ENCODE measurements at regions not wholly inside any gene's neighbourhood (a gene's known extent, or its start where the extent isn't known, plus 50 kb on each side); places are given as distances from the start of the nearest gene placed in this dataset.

- ATAC-seq (no peak), DNase-seq (no peak)
- no peaks in the 10 kb centered on the region for H3K36me3 Mint-ChIP-seq
- Histone ChIP-seq H3K36me3 (ENCODE audit: control insufficient read depth, insufficient read depth, low read length) (no peaks in the 10 kb centered on the region), H3K27ac (ENCODE audit: low read length) (no peak overlapping the region), H3K9me3 (ENCODE audit: control insufficient read depth, insufficient read depth, low read length) (no peaks in the 10 kb centered on the region), H3K4me3 (ENCODE audit: low read length) (no peak overlapping the region), H3K4me1 (ENCODE audit: control insufficient read depth, insufficient read depth, low read length) (no peaks in the 10 kb centered on the region), H3K27me3 (ENCODE audit: control insufficient read depth, insufficient read depth, low read length) (no peaks in the 10 kb centered on the region)
- H3K27me3 Mint-ChIP-seq (ENCODE audit: low read depth in 2 of 2), result peaks cover 3 to 12% of the 10 kb centered on the region in 2 donors
- TF ChIP-seq CTCF (IDR thresholded peaks at IDR 0.05), result no peak
- H3K4me1 Mint-ChIP-seq, result no peaks in the 10 kb centered on the region
- no peak overlapping the region for H3K4me3 Mint-ChIP-seq
- H3K27ac Mint-ChIP-seq, result no peak overlapping the region
- WGBS (ENCODE audit: insufficient coverage), result 77% methylated on average over 3 of the region's 7 CpGs
- intact Hi-C loops (cut with micrococcal nuclease), result no loop called here
- peaks cover 0 to 2% of the 10 kb centered on the region in 2 donors for H3K9me3 Mint-ChIP-seq
Observed at GRCh38 chr11:15883455-15883920, 472.9 kb downstream of the SOX6 start.

GRCh38 chr11:15884141-15884540, 472.2 kb downstream of the SOX6 start:
- intact Hi-C loops (cut with micrococcal nuclease), result no loop called here
- Histone ChIP-seq H3K36me3 (ENCODE audit: control insufficient read depth, insufficient read depth, low read length) (no peaks in the 10 kb centered on the region), H3K4me1 (ENCODE audit: control insufficient read depth, insufficient read depth, low read length) (no peaks in the 10 kb centered on the region), H3K9me3 (ENCODE audit: control insufficient read depth, insufficient read depth, low read length) (no peaks in the 10 kb centered on the region), H3K4me3 (ENCODE audit: low read length) (no peak overlapping the region), H3K27ac (ENCODE audit: low read length) (no peak overlapping the region), H3K27me3 (ENCODE audit: control insufficient read depth, insufficient read depth, low read length) (no peaks in the 10 kb centered on the region)
- no peaks in the 10 kb centered on the region for H3K36me3 Mint-ChIP-seq
- 93% methylated on average over 12 of the region's 13 CpGs for WGBS (ENCODE audit: insufficient coverage)
- H3K4me1 Mint-ChIP-seq, result no peaks in the 10 kb centered on the region
- no peak overlapping the region for H3K27ac Mint-ChIP-seq
- peaks cover 0 to 2% of the 10 kb centered on the region in 2 donors for H3K9me3 Mint-ChIP-seq
- no peak for TF ChIP-seq CTCF (IDR thresholded peaks at IDR 0.05)
- ATAC-seq (no peak), DNase-seq (no peak)
- H3K27me3 Mint-ChIP-seq (ENCODE audit: low read depth in 2 of 2), result peaks cover 3 to 12% of the 10 kb centered on the region in 2 donors
- H3K4me3 Mint-ChIP-seq, result no peak overlapping the region

GRCh38 chr11:15884777-15885540, 471.4 kb downstream of the SOX6 start:
- no peak overlapping the region for H3K4me3 Mint-ChIP-seq

More at GRCh38 chr11:15884777-15885540, 471.4 kb downstream of the SOX6 start:
- no peak overlapping the region for H3K4me3 ChIP-seq (ENCODE audit: low read length)
- H3K27ac ChIP-seq (ENCODE audit: low read length), result no peak overlapping the region
- Mint-ChIP-seq H3K27me3 (ENCODE audit: low read depth in 2 of 2) (peaks cover 1 to 12% of the 10 kb centered on the region in 2 donors), H3K4me1 (no peaks in the 10 kb centered on the region), H3K9me3 (peaks cover 0 to 2% of the 10 kb centered on the region in 2 donors), H3K36me3 (no peaks in the 10 kb centered on the region), H3K27ac (no peak overlapping the region)
- no peaks in the 10 kb centered on the region for H3K4me1 ChIP-seq (ENCODE audit: control insufficient read depth, insufficient read depth, low read length)
- no peak for TF ChIP-seq CTCF (IDR thresholded peaks at IDR 0.05)
- ATAC-seq, result no peak
- 79% methylated on average over 6 of the region's 6 CpGs for WGBS (ENCODE audit: insufficient coverage)
- H3K36me3 ChIP-seq (ENCODE audit: control insufficient read depth, insufficient read depth, low read length), result no peaks in the 10 kb centered on the region
- intact Hi-C loops (cut with micrococcal nuclease), result no loop called here
- no peaks in the 10 kb centered on the region for H3K9me3 ChIP-seq (ENCODE audit: control insufficient read depth, insufficient read depth, low read length)
- DNase-seq, result no peak
- H3K27me3 ChIP-seq (ENCODE audit: control insufficient read depth, insufficient read depth, low read length), result no peaks in the 10 kb centered on the region

All from natural killer cell (primary cell).